Erythroblast (primary cell): ENCODE measurements at regions not wholly inside any gene's neighbourhood (a gene's known extent, or its start where the extent isn't known, plus 50 kb on each side); places are given as distances from the start of the nearest gene placed in this dataset.

ENCODE experiments used
- DNase-seq, 2 experiments: peaks; one replicate each; lab custom pipeline; 2025; lab: John Stamatoyannopoulos, UW
- GATA1 ChIP-seq: IDR thresholded peaks from 2 replicates; pipeline ENCODE4 v1.6.1; 2011; ENCODE audit warnings: low read depth, mild to moderate bottlenecking, control low read depth, low read length, moderate library complexity
- POLR2A ChIP-seq: IDR thresholded peaks from 2 replicates; pipeline ENCODE4 v1.6.1; 2011; ENCODE audit warnings: mild to moderate bottlenecking, low read length

DNA sequence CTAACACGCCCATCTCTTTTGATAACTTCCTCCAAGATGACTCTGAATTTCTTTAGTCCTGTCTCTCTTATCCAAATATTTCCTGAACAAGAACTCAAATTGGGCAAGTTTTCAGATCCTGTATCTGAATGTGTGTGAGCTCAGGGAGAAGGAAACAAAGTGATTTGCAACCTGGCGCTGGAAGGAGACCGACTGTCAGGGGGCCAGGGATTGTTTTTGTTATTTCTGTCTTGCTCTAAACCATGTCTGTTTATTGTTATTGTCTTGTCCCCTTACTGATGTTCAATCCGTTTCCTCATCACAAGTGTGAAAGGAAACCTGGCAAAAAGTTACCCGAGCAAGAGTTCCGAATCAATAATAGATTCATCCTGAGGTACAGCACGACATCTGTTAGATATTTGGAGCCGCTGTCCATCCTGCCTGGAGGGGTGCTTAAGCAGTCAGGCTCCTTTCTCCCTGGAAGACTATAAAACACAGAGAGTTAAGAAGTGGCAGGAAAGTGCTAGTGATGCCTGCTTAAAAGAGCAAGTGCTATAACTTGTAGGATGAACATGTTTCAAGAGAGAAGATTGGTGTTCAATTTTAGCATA lies 132.5 kb upstream of the OSR1 start:
- TF ChIP-seq GATA1: no peak
- no peak for TF ChIP-seq POLR2A
- DNase-seq: no peak

- peak in 1 of 2 experiments; percentile 3 for DNase-seq
Measured at GRCh38 chr2:19488009-19488691, 129.7 kb upstream of the OSR1 start.

GRCh38 chr2:19484736-19485135 lies 126.3 kb upstream of the OSR1 start:
- TF ChIP-seq GATA1 (no peak), POLR2A (no peak)

More at GRCh38 chr2:19488009-19488691, 129.7 kb upstream of the OSR1 start:
- no peak for TF ChIP-seq GATA1
- TF ChIP-seq POLR2A: no peak

GRCh38 chr2:19480673-19481072 lies 122.2 kb upstream of the OSR1 start:
- DNase-seq: no peak
- no peak for TF ChIP-seq GATA1
- no peak for TF ChIP-seq POLR2A

More at GRCh38 chr2:19484736-19485135, 126.3 kb upstream of the OSR1 start:
- DNase-seq: no peak

DNA sequence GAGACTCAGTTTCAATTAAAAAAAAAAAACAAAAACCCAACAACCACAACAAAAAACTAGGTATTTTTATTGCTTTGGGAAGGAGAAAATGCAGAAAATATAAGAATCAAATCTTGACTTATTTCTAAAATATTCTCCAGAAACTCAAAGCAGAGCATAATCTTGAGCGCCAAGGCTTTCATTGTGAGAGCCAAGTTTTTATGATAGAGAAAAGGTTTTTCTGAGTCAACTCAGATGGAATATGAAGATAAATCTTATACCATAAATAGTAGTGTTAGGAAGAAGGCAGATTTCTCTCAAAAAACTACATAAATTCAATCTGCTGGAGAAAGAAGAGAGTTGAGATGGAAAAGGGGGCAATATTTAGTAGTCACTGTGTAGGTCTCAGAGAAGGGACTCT lies 121.2 kb upstream of the OSR1 start:
- no peak for DNase-seq
- TF ChIP-seq GATA1: no peak
- TF ChIP-seq POLR2A: no peak

- DNase-seq: no peak
Measured at GRCh38 chr2:19478409-19478808, 120.0 kb upstream of the OSR1 start.

DNA sequence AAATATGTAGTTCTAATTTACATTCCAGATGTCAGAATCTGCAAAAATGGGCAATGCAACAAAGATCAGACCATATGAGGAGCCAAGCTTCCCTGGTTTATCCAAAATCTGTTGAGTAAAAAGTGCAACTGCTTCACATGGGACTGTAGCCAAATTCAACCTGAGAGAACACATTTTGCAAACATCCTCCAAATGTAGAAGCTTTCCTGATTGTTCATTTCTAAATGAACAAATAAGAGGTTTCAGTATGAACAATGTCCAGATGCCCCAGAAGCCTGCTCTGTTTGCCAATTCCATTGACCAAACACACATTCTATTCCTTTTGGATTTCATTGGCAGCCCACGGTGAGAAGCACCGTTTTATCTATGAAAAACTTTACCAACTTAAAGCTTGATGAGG lies 117.9 kb upstream of the OSR1 start:
- TF ChIP-seq GATA1 (no peak), POLR2A (no peak)
- DNase-seq: no peak

More at GRCh38 chr2:19478409-19478808, 120.0 kb upstream of the OSR1 start:
- no peak for TF ChIP-seq GATA1

DNA sequence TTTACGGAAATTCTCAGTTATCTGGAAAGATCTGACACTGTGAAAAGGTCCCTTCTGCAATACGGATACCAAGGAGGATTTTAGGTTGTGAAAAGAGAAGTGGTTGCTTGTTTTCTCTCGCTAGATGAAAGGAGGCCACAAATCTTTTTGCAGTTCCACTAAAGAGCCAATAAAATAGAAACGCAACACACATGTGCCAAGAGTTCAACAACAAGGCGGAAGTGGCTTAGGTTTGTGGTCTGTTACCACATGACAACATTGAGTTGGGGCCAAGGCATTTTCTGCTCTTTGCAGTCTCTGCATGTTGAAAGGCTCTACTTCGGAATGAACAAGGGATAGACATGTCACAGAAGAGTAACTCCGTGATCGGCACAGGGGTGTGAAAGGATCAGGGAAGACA lies 115.7 kb upstream of the OSR1 start:
- TF ChIP-seq POLR2A (no peak), GATA1 (no peak)
- no peak for DNase-seq

DNA sequence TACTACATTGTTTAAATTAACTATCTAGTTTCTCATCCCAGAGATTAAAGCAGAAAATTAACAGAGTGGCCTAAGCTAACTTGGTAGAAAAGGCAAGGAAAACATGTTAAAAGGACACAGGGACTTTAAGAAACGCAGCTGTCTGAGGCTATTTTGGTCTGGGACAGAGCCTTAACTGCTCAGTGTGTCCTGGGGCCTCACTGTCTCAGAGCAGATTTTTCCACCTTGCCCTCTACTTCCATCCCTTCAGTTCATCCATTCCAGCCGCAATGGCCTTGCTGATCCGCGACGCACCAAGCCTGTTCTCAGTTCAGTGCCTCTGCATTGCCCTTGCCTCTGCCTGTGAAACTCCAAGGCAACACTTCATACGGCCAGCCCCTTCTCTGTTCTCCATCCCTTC lies 114.9 kb upstream of the OSR1 start:
- TF ChIP-seq POLR2A (no peak), GATA1 (no peak)
- DNase-seq: no peak

DNA sequence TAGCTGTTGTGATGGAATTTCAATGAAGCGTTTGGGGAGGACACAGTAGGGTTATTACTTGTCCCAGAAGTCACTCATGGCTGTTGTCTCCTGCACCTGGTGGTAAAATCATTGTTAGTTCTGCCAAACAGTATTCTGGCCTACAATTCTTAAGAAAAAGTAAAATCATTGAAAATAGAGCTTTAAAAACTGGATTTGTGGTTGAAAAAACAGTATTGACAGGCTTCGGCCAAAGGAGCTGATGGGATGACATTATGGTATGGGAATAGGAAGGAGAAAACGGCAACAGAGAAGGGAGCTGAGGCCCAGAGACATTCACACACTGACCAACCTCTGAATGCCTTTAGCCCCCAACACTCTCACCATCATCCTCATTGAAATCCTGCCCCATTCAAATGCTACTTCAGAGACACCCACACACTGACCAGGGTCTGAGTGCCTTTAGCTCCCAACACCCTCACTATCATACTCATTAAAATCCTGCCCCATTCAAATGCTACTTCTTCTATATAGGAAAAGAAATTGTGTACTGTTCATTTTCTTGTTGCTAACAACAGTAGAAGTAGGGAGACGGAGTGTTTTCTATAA lies 114.1 kb upstream of the OSR1 start:
- TF ChIP-seq POLR2A: no peak
- TF ChIP-seq GATA1: no peak
- no peak for DNase-seq

- TF ChIP-seq POLR2A: no peak
- no peak for TF ChIP-seq GATA1
- no peak for DNase-seq
Measured at GRCh38 chr2:19471491-19471890, 113.1 kb upstream of the OSR1 start.

GRCh38 chr2:19465978-19466377 lies 107.6 kb upstream of the OSR1 start:
- TF ChIP-seq POLR2A: no peak
- TF ChIP-seq GATA1: no peak

GRCh38 chr2:19462256-19462645 lies 103.8 kb upstream of the OSR1 start:
- no peak for DNase-seq
- TF ChIP-seq GATA1 (no peak), POLR2A (no peak)

More at GRCh38 chr2:19465978-19466377, 107.6 kb upstream of the OSR1 start:
- DNase-seq: no peak

DNA sequence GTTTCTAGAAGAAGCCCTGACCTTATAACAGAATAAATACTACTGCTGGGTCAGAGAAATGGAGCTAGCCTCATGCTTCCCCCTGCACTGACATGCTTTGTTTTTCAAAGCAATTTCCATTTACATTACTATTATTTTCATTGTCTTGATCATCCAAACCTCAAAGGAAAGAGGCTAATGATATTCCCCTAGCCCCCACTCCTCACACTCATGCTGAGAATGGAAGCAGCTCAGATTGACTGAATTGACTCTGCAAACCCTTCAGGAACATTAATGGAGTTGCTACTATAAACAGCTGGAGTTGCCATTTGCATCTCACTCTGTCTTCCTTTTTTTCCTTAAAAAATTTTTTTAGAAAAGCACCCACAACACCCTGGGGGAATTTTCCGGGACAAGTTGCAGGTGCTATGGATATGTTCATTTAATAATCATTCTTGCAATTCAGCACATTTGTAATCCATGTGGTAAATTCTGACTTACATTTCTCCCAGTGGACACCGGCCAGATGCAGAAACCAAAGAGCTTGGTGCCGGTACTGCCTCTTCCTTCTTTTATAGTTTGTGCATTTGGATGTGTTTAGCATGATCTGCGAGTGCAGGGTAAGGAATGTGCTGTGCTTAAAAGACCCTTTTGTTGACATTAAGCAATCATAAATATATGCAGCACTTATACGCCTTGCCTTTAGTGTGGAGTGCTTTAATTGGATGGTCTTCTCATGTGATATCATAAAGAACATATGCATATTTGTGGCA lies 103.3 kb upstream of the OSR1 start:
- DNase-seq: no peak
- TF ChIP-seq POLR2A: no peak
- TF ChIP-seq GATA1: no peak
